ENCODE measurements at regions not wholly inside any gene's neighbourhood (a gene's known extent, or its start where the extent isn't known, plus 50 kb on each side); places are given as distances from the start of the nearest gene placed in this dataset.

DNA sequence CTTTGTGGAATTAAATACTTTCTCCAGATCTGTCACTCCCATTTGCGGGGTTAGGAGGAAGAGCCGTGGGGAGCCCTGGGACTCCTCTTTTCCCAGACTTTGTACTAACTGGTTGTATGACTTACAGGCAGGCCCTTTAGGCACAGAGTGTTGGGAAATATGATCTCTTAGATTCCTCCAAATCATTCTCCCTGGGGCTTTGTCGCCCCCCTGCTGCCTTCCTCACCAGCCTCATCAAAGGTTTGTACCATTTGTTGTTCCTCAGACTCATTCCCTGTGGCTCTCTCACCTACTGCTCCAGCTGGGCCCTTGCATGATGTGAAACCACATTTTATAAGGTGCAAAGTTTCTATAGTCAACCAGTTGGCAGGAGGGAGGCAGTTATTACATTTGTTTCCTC is 56.4 kb downstream of the CRYGS start:
- Histone ChIP-seq H3K27me3 (no peaks in the 10 kb centered on the region), H3K4me3 (ENCODE audit: low read depth in 1 of 2, low read length in 1 of 2) (no peak overlapping the region), H3K9me3 (no peaks in the 10 kb centered on the region), H3K27ac (no peak overlapping the region), H3K36me3 (no peaks in the 10 kb centered on the region), H3K4me1 (ENCODE audit: control insufficient read depth in 1 of 2, insufficient read depth in 1 of 2, low read depth in 1 of 2, low read length in 1 of 2) (no peaks in the 10 kb centered on the region)
- TF ChIP-seq CTCF (IDR thresholded peaks at IDR 0.05), result no peak

DNA sequence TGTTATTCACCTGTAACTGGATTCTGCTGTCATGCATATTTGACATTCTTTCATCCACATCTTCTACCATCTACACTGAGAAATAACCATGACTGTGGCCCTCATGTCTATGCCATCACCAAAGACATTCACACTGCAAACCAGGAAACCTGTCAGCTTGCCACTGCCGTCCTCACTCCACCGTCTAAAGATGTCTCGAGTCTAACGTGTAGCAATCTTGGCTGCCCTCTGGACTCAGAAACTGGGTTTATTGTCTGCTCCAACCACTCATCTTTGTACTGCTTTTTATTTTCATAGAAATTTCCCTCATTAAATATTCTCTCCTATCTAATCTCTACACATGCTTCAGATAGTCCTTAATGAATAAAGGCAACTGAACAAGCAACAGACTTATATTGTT is 57.1 kb downstream of the CRYGS start:
- Histone ChIP-seq H3K27ac (no peak overlapping the region), H3K4me1 (ENCODE audit: control insufficient read depth in 1 of 2, insufficient read depth in 1 of 2, low read depth in 1 of 2, low read length in 1 of 2) (no peaks in the 10 kb centered on the region), H3K27me3 (no peaks in the 10 kb centered on the region), H3K36me3 (no peaks in the 10 kb centered on the region), H3K9me3 (no peaks in the 10 kb centered on the region), H3K4me3 (ENCODE audit: low read depth in 1 of 2, low read length in 1 of 2) (no peak overlapping the region)
- no peak for TF ChIP-seq CTCF (IDR thresholded peaks at IDR 0.05)

DNA sequence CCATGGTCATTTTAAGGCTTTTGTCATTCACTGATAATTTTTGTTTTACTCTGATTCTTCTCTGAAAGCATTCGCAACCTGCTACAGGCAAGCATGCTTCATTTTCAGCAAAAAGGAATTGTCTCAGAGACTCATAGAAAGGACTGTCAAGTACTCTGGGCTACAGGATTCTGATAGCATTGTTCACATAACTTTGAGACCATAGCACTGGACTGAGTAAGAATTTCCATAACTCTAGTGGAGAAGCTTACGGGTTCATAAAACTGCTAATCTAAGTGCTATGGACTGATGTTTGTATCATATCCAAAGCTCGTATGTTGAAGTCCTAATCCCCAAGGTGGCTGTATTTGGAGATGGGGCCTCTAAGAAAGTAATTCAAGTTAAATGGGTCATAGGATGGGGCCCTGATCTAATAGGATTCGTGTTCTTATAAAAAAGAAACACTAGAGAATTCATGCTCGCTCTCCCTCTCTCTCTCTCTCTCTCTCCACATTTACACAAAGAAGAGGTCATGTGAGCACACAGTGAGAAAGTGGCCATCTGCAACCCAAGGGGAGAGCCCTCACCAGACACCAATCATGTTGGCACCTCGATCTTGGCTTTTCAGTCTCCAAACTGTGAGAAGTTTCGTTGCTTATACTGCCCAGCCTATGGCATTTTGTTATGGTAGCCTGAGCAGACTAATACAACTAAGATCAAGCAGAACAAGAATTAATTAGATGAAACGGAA is 60.4 kb downstream of the CRYGS start:
- no peaks in the 10 kb centered on the region for H3K4me1 ChIP-seq (ENCODE audit: control insufficient read depth in 1 of 2, insufficient read depth in 1 of 2, low read depth in 1 of 2, low read length in 1 of 2)
- H3K4me3 ChIP-seq (ENCODE audit: low read depth in 1 of 2, low read length in 1 of 2), result no peak overlapping the region
- H3K27ac ChIP-seq, result no peak overlapping the region
- no peaks in the 10 kb centered on the region for H3K9me3 ChIP-seq
- no peak for TF ChIP-seq CTCF (IDR thresholded peaks at IDR 0.05)
- H3K27me3 ChIP-seq, result no peaks in the 10 kb centered on the region
- no peaks in the 10 kb centered on the region for H3K36me3 ChIP-seq

DNA sequence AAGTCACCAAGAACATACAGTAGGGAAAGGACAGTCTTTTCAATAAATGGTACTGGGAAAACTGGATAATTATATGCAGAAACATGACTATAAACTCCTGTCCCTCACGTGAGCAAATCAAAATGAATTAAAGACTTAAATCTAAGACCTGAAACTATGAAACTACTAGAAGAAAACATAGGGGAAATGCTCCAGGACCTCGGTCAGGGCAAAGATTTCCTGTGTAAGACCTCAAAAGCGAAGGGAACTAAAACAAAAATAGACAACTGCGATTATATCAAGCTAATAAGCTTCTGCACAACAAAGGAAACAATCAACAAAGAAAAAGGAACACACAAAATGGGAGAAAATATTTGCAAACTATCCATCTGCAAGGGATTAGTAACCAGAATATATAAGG is 62.7 kb downstream of the CRYGS start:
- no peaks in the 10 kb centered on the region for H3K9me3 ChIP-seq
- no peaks in the 10 kb centered on the region for H3K36me3 ChIP-seq
- H3K27me3 ChIP-seq, result no peaks in the 10 kb centered on the region
- TF ChIP-seq CTCF (IDR thresholded peaks at IDR 0.05), result no peak
- no peak overlapping the region for H3K27ac ChIP-seq
- H3K4me3 ChIP-seq (ENCODE audit: low read depth in 1 of 2, low read length in 1 of 2), result no peak overlapping the region
- no peaks in the 10 kb centered on the region for H3K4me1 ChIP-seq (ENCODE audit: control insufficient read depth in 1 of 2, insufficient read depth in 1 of 2, low read depth in 1 of 2, low read length in 1 of 2)

- no peak for TF ChIP-seq CTCF (IDR thresholded peaks at IDR 0.05)
- no peak overlapping the region for H3K27ac ChIP-seq
- no peak overlapping the region for H3K4me3 ChIP-seq (ENCODE audit: low read depth in 1 of 2, low read length in 1 of 2)
- no peaks in the 10 kb centered on the region for H3K9me3 ChIP-seq
- H3K36me3 ChIP-seq, result no peaks in the 10 kb centered on the region
- H3K4me1 ChIP-seq (ENCODE audit: control insufficient read depth in 1 of 2, insufficient read depth in 1 of 2, low read depth in 1 of 2, low read length in 1 of 2), result no peaks in the 10 kb centered on the region
- H3K27me3 ChIP-seq, result no peaks in the 10 kb centered on the region
Measured at GRCh38 chr3:186477876-186478275, 66.3 kb downstream of the CRYGS start.

Measured in neutrophil (primary cell).